AG09309 (cell line): ENCODE measurements at regions not wholly inside any gene's neighbourhood (a gene's known extent, or its start where the extent isn't known, plus 50 kb on each side); places are given as distances from the start of the nearest gene placed in this dataset.

Experiments
- DNase-seq: peaks from one replicate; pipeline ENCODE4 v3.0.0-alpha.2; 2010; ENCODE audit warnings: low read depth
- H3K4me3 ChIP-seq: 2 replicates; pipeline ENCODE4 v1.5.1; 2011; ENCODE audit warnings: mild to moderate bottlenecking, low read depth, low read length, moderate library complexity; ENCODE audit not compliant: control insufficient read depth
- CTCF ChIP-seq: IDR thresholded peaks from 2 replicates; pipeline ENCODE4 v1.5.1; 2011; ENCODE audit warnings: mild to moderate bottlenecking, low read depth, low read length, inconsistent platforms; ENCODE audit not compliant: insufficient read depth, control insufficient read depth; ENCODE audit errors: missing control alignments

GRCh38 chr7:31284106-31284505 lies 56.4 kb downstream of the NEUROD6 start:
- no peak for TF ChIP-seq CTCF
- DNase-seq: no peak
- no peak overlapping the region for H3K4me3 ChIP-seq

- no peak for TF ChIP-seq CTCF
- no peak overlapping the region for H3K4me3 ChIP-seq
- no peak for DNase-seq
Observed at GRCh38 chr7:31271641-31272405, 68.7 kb downstream of the NEUROD6 start.

- no peak for TF ChIP-seq CTCF
- no peak for DNase-seq
- no peak overlapping the region for H3K4me3 ChIP-seq
Observed at GRCh38 chr7:31267486-31267885, 73.0 kb downstream of the NEUROD6 start.

- TF ChIP-seq CTCF: no peak
- DNase-seq: no peak
- H3K4me3 ChIP-seq: no peak overlapping the region
Observed at GRCh38 chr7:31263338-31263737, 77.2 kb downstream of the NEUROD6 start.

GRCh38 chr7:31261341-31261740 lies 79.2 kb downstream of the NEUROD6 start:
- no peak for DNase-seq
- TF ChIP-seq CTCF: no peak
- H3K4me3 ChIP-seq: no peak overlapping the region

- TF ChIP-seq CTCF: no peak
- no peak for DNase-seq
- H3K4me3 ChIP-seq: no peak overlapping the region
Observed at GRCh38 chr7:31260851-31261250, 79.7 kb downstream of the NEUROD6 start.
